ENCODE measurements at regions not wholly inside any gene's neighbourhood (a gene's known extent, or its start where the extent isn't known, plus 50 kb on each side); places are given as distances from the start of the nearest gene placed in this dataset.
"Not testable (repeated sequence)": the region's sequence is repeated elsewhere in the genome, so short reads cannot be mapped to it uniquely, and the experiment has no call there.

DNA sequence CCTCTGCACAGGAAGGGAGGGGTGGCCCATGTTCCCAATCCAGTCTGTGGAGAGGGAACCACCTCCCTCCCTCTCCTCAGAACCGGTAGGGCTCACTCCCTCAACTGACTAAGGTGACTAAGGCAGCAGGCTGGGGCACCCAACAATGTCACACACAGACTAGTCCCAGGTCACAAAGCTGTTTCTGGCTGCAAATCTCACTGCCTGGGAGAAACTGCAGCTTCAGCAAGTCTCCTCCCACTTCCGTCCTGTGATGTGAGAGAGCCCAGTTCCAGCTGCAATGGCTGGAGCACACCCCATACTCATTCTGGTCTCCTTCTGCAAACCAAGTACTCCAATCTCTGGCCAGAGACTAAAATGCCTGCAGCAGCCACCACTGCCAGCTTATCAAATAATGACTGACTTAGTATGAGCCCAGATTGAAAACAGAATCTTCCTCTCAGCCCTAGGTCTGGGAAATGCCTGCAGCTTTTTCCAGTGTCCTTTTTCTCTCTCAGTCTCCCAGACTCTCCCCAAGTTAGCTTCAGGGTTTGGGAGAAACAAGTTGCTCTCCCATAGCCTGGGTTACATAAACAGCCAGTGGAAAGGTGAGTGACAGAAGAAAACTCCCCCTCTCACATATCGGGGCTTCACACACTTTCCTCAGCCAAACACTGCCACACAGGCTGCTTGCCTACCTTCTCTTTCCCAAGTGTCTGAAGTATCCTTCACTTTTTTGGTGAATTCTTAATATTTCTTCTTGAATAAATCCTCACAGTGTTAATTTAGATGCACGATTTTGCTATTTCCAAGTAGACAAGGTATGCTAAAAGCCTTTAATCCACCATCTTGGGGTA, 247.4 kb upstream of the RASA1 start:
- ATAC-seq (peak; percentile 70), DNase-seq (no peak)
- peak overlapping the region; percentile 61 for H3K4me3 Mint-ChIP-seq
- H3K9me3 ChIP-seq (ENCODE audit: control insufficient read depth, low read length, poor library complexity, severe bottlenecking) = no peaks in the 10 kb centered on the region
- H3K27ac Mint-ChIP-seq = peak overlapping the region; percentile 80
- no peaks in the 10 kb centered on the region for H3K36me3 Mint-ChIP-seq (ENCODE audit: low read depth)
- no peaks in the 10 kb centered on the region for H3K27me3 Mint-ChIP-seq
- peaks cover 18% of the 10 kb centered on the region for H3K4me1 Mint-ChIP-seq

DNA sequence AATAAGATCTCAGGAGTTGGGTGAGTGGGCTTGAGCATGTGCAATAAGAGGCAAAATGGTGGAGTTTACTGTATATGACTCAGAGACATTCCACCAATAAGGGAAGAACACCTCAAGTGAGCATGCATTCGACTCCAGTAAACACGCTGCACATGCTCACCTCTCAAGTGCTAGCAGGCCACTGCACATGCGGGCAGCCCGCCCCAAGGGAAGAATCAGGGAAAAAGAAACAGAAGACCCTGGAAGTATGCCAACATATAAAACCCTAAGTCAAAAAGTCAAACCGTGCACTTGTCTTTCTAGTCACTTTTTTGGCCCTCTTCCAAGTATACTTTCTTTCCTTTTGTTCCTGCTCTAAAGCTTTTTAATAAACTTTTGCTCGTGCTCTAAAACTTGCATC, 245.3 kb upstream of the RASA1 start:
- H3K36me3 Mint-ChIP-seq (ENCODE audit: low read depth) = no peaks in the 10 kb centered on the region
- peaks cover 21% of the 10 kb centered on the region for H3K4me1 Mint-ChIP-seq
- no peaks in the 10 kb centered on the region for H3K27me3 Mint-ChIP-seq
- DNase-seq (no peak), ATAC-seq (no peak)
- H3K27ac Mint-ChIP-seq = no peak overlapping the region
- no peaks in the 10 kb centered on the region for H3K9me3 ChIP-seq (ENCODE audit: control insufficient read depth, low read length, poor library complexity, severe bottlenecking)
- no peak overlapping the region for H3K4me3 Mint-ChIP-seq

DNA sequence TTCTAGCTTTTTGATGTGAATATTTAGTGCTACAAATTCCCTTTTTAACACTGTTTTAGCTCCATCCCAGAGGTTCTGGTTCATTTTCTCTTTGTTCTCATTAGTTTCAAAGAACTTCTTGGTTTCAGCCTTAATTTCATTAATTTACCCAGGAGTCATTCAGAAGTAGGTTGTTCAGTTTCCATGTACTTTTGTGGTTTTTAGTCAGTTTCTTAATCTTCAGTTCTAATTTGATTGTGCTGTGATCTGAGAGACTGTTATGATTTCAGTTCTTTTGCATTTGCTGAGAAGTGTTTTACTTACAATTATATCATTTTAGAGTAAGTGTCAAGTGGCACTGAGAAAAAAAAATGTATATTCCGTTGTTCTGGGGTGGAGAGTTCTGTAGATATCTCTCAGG, 240.1 kb upstream of the RASA1 start:
- Mint-ChIP-seq H3K27ac (peak overlapping the region; percentile 17), H3K4me3 (no peak overlapping the region), H3K27me3 (no peaks in the 10 kb centered on the region), H3K4me1 (peaks cover 15% of the 10 kb centered on the region), H3K36me3 (ENCODE audit: low read depth) (no peaks in the 10 kb centered on the region)
- ATAC-seq (no peak), DNase-seq (no peak)
- H3K9me3 ChIP-seq (ENCODE audit: control insufficient read depth, low read length, poor library complexity, severe bottlenecking) = no peaks in the 10 kb centered on the region

DNA sequence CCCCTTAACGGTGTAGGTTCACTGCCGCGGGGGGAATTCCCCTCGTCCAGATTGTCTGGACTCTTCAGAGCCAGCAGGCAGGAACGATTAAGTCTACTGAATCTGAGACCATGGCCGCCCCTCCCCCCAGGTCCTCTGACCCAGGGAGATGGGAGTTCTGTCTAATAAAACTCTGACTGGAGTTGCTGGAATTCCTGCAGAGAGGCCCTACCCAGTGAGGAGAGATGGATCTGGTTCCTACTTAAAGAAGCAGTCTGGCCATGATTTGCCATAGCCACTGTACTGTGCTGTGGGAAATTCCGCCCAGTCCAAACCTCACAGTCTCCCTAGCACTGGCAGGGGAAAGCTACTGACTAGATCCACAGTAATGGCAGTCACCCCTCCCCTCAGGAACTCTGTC, 237.7 kb upstream of the RASA1 start:
- DNase-seq (no peak), ATAC-seq (no peak)
- H3K4me1 Mint-ChIP-seq = peaks cover 25% of the 10 kb centered on the region
- no peak overlapping the region for H3K4me3 Mint-ChIP-seq
- no peaks in the 10 kb centered on the region for H3K36me3 Mint-ChIP-seq (ENCODE audit: low read depth)
- no peaks in the 10 kb centered on the region for H3K9me3 ChIP-seq (ENCODE audit: control insufficient read depth, low read length, poor library complexity, severe bottlenecking)
- H3K27ac Mint-ChIP-seq = no peak overlapping the region
- no peaks in the 10 kb centered on the region for H3K27me3 Mint-ChIP-seq

DNA sequence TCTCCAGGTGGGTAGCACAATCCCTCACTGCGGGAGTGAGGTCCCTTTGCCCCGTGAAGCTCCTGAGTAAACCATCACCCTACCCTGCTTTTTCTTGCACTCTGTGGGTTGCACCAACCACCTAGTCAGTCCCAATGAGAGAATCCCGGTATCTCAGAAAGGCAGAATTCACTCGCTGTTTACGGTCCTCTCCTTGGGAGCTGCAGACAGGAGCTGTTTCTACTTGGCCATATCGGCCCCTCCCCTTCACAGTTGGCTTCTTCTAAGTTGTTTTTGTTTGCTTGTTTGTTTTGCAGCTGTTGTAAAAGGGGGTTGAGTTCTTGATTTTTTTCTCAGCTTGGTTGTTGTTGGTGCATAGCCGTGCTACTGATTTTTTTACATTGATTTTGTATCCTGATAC, 237.0 kb upstream of the RASA1 start:
- no peaks in the 10 kb centered on the region for H3K36me3 Mint-ChIP-seq (ENCODE audit: low read depth)
- no peaks in the 10 kb centered on the region for H3K9me3 ChIP-seq (ENCODE audit: control insufficient read depth, low read length, poor library complexity, severe bottlenecking)
- H3K27me3 Mint-ChIP-seq = no peaks in the 10 kb centered on the region
- no peak overlapping the region for H3K4me3 Mint-ChIP-seq
- H3K4me1 Mint-ChIP-seq = peaks cover 27% of the 10 kb centered on the region
- H3K27ac Mint-ChIP-seq = no peak overlapping the region
- DNase-seq = no peak
- no peak for ATAC-seq

DNA sequence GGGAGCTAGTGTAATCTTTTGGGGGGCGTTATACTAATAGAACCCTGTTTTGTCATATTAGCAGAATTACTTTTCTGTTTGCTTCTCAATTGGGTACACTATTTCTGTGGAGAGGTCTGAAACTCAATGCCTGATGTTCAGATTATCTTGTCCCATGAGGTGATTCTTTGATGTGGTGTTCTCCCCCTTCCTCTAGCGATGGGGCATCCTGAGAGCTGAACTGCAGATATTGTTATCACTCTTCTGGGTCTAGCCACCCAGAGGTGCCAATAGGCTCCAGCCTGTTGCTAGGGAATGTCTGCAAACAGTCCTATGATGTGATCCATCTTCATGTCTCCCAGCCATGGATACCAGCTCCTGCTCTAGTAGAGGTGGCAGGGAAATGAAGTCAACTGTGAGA, 233.1 kb upstream of the RASA1 start:
- Mint-ChIP-seq H3K27ac (no peak overlapping the region), H3K27me3 (no peaks in the 10 kb centered on the region), H3K36me3 (ENCODE audit: low read depth) (no peaks in the 10 kb centered on the region), H3K4me3 (no peak overlapping the region), H3K4me1 (peaks cover 15% of the 10 kb centered on the region)
- no peak for DNase-seq
- no peaks in the 10 kb centered on the region for H3K9me3 ChIP-seq (ENCODE audit: control insufficient read depth, low read length, poor library complexity, severe bottlenecking)
- ATAC-seq = no peak

DNA sequence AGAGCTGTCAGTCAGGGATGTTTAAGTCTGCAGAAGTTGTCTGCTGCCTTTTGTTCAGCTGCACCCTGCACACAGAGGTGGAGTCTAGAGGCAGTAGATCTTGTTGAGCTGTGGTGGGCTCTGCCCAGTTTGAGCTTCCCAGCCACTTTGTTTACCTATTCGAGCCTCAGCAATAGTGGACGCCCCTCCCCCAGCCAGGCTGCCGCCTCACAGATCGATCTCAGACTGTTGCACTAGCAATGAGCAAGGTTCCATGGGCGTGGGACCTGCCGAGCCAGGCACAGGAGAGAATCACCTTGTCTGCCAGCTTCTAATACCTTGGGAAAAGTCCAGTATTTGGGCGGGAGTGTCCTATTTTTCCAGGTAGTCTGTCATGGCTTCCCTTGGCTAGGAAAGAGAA, 225.1 kb upstream of the RASA1 start:
- H3K36me3 Mint-ChIP-seq (ENCODE audit: low read depth) = no peaks in the 10 kb centered on the region
- DNase-seq = no peak
- no peak overlapping the region for H3K27ac Mint-ChIP-seq
- no peaks in the 10 kb centered on the region for H3K27me3 Mint-ChIP-seq
- no peak for ATAC-seq
- peaks cover 6% of the 10 kb centered on the region for H3K4me1 Mint-ChIP-seq
- no peaks in the 10 kb centered on the region for H3K9me3 ChIP-seq (ENCODE audit: control insufficient read depth, low read length, poor library complexity, severe bottlenecking)
- no peak overlapping the region for H3K4me3 Mint-ChIP-seq

DNA sequence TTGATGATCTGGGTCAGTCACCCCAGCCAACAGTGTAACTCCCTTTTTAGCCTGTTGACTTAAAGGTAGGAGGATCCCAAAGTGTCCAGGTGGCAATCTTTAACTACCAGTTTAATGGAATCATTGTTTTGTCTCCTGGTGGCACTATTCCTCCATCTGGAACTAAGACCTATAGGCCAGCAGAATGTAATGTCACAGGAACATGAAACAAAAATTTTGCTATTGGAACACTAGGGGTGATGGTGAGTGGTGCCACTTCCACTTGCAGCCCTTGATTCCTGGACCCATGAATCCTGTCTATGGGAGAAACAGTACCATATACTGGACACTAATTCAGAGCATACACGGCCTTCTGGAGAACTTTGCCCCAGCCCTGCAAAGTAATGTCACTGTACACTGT, 219.5 kb upstream of the RASA1 start:
- Mint-ChIP-seq H3K27me3 (no peaks in the 10 kb centered on the region), H3K27ac (no peak overlapping the region), H3K36me3 (ENCODE audit: low read depth) (no peaks in the 10 kb centered on the region), H3K4me1 (no peaks in the 10 kb centered on the region), H3K4me3 (no peak overlapping the region)
- ATAC-seq (no peak), DNase-seq (no peak)
- no peaks in the 10 kb centered on the region for H3K9me3 ChIP-seq (ENCODE audit: control insufficient read depth, low read length, poor library complexity, severe bottlenecking)

DNA sequence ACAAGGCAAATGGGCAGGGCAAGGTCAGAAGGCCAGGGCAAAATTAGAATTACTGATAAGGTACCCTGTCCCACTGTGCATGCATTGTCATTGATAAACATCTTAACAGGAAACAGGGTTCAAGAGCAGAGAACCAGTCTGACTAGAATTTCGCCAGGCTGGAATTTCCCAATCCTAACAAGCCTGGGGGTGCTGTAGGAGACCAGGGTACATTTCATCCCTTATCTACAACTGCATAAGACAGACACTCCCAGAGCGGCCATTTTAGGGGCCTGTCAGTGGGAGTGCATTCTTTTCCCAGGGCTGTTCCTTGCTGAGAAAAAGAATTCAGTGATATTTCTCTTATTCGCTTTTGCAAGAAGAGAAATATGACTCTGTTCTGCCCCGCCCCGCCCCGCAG, 218.7 kb upstream of the RASA1 start:
- H3K27ac Mint-ChIP-seq; DNase-seq; H3K4me1 Mint-ChIP-seq; H3K27me3 Mint-ChIP-seq; H3K4me3 Mint-ChIP-seq; H3K9me3 ChIP-seq (ENCODE audit: control insufficient read depth, low read length, poor library complexity, severe bottlenecking); H3K36me3 Mint-ChIP-seq (ENCODE audit: low read depth); ATAC-seq: not testable (repeated sequence)

DNA sequence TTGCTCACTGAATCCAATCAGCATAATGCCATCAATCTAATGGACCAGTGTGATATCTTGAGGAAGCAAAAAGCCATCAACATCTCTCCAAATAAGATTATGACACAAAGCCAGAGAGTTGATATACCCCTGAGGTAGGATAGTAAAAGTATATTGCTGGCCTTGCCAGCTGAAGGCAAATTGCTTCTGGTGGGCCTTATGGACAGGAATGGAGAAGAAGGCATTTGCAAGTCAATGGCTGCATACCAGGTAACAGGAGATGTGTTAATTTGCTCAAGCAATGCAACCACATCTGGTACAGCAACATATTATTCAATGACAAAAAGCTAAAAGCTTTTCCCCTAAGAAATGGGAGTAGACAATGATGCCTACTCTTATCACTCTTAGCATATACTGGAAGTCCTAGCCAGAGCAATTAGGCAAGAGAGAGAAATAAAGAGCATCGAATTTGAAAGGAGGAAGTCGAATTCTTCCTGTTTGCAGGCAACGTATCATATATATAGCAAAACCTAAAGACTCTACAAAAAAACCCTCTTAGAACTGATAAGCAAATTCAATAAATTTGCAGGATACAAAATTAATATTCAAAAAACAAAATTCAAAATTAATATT, 216.1 kb upstream of the RASA1 start:
- H3K27ac Mint-ChIP-seq = no peak overlapping the region
- no peaks in the 10 kb centered on the region for H3K27me3 Mint-ChIP-seq
- no peaks in the 10 kb centered on the region for H3K36me3 Mint-ChIP-seq (ENCODE audit: low read depth)
- no peak for DNase-seq
- H3K4me3 Mint-ChIP-seq = no peak overlapping the region
- no peaks in the 10 kb centered on the region for H3K4me1 Mint-ChIP-seq
- H3K9me3 ChIP-seq (ENCODE audit: control insufficient read depth, low read length, poor library complexity, severe bottlenecking) = no peaks in the 10 kb centered on the region
- ATAC-seq = no peak

DNA sequence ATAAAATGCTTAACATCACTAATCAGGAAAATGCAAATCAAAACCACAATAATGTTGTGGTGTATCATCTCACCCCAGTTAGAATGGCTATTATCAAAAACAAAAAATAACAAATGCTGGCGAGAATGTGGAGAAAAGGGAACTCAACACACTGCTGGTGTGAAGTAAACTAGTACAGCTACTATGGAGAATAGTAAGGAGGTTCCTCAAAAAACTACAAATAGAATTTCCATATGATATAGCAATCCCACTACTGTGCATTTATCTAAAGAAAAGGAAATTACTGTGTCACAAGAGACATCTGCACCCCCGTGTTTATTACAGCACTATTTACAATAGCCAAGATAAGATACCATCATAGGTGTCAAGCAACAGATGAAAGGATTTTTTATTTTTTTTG, 214.5 kb upstream of the RASA1 start:
- ATAC-seq (no peak), DNase-seq (no peak)
- no peak overlapping the region for H3K27ac Mint-ChIP-seq
- no peaks in the 10 kb centered on the region for H3K27me3 Mint-ChIP-seq
- no peak overlapping the region for H3K4me3 Mint-ChIP-seq
- H3K9me3 ChIP-seq (ENCODE audit: control insufficient read depth, low read length, poor library complexity, severe bottlenecking) = no peaks in the 10 kb centered on the region
- no peaks in the 10 kb centered on the region for H3K36me3 Mint-ChIP-seq (ENCODE audit: low read depth)
- no peaks in the 10 kb centered on the region for H3K4me1 Mint-ChIP-seq

DNA sequence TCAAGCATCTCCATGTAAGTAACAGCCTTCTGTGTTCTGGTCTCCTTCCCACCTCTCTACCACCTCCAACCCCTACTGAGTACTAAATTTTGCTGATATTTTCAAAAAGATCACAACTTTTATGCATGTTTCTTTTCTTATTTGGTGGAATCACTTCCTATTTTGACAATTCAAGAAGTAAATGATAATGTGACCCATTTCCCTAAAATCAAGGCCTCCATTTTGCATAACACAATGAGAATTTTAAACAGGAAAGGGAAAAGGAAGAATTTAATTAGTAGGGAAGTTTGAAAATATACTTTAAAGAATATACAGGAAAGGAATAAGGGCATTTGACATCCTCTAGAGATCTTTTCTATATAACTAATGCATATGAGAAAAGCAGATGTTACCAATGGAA, 212.9 kb upstream of the RASA1 start:
- no peak for DNase-seq
- Mint-ChIP-seq H3K27ac (no peak overlapping the region), H3K27me3 (no peaks in the 10 kb centered on the region)

DNA sequence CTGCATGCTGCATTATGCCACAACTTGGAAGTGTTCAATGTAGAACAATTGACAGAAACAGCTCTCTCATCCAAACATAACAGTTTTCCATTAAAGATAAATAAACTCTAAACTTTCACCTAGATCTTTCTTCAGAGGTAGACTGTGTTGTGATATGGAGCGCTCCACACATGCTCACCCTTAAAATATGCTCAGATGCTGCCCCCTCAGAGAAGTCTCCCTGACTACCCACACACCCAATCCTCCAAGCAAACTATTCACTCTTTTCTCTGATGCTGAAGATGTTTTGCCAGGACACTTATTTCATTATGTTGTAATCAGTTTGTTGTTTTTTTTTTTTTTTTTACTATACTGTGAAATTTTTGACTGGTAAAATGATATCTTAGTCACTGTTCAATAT, 206.6 kb upstream of the RASA1 start:
- no peak for ATAC-seq
- Mint-ChIP-seq H3K4me1 (no peaks in the 10 kb centered on the region), H3K27ac (no peak overlapping the region)

More for the DNA sequence above, 212.9 kb upstream of the RASA1 start:
- no peak overlapping the region for H3K4me3 Mint-ChIP-seq
- H3K4me1 Mint-ChIP-seq = no peaks in the 10 kb centered on the region
- no peaks in the 10 kb centered on the region for H3K36me3 Mint-ChIP-seq (ENCODE audit: low read depth)
- no peak for ATAC-seq
- H3K9me3 ChIP-seq (ENCODE audit: control insufficient read depth, low read length, poor library complexity, severe bottlenecking) = no peaks in the 10 kb centered on the region

DNA sequence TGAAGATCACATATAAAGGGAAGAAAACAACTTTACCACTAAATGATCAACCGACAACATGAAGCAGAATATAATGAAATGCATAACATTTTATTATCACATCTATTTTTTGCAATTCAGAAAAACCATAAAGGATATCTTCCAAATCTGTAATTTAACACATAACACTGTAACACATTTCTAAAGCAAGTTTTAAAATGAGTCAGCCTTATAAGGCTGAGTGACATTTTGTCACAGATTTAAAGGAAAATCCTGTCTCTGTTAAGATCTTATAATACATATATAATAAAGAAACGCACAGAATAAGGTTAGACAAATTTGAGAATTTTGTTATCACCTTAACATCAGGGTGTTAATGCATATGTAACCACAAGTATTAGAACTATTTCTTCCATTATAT, 198.4 kb upstream of the RASA1 start:
- H3K9me3 ChIP-seq (ENCODE audit: control insufficient read depth, low read length, poor library complexity, severe bottlenecking) = no peaks in the 10 kb centered on the region
- no peaks in the 10 kb centered on the region for H3K27me3 Mint-ChIP-seq
- ATAC-seq (no peak), DNase-seq (no peak)
- no peaks in the 10 kb centered on the region for H3K36me3 Mint-ChIP-seq (ENCODE audit: low read depth)
- peaks cover 2% of the 10 kb centered on the region for H3K4me1 Mint-ChIP-seq
- no peak overlapping the region for H3K27ac Mint-ChIP-seq
- no peak overlapping the region for H3K4me3 Mint-ChIP-seq

More for the DNA sequence above, 206.6 kb upstream of the RASA1 start:
- H3K4me3 Mint-ChIP-seq = no peak overlapping the region
- DNase-seq = no peak
- H3K9me3 ChIP-seq (ENCODE audit: control insufficient read depth, low read length, poor library complexity, severe bottlenecking) = no peaks in the 10 kb centered on the region
- H3K36me3 Mint-ChIP-seq (ENCODE audit: low read depth) = peaks cover 2% of the 10 kb centered on the region
- no peaks in the 10 kb centered on the region for H3K27me3 Mint-ChIP-seq

Measured in T-helper 17 cell (primary cell).